Activated naive CD4-positive, alpha-beta T cell treated with anti-CD3 and anti-CD28 coated beads for 36 hours (primary cell): ENCODE measurements at regions not wholly inside any gene's neighbourhood (a gene's known extent, or its start where the extent isn't known, plus 50 kb on each side); places are given as distances from the start of the nearest gene placed in this dataset.

Source experiments
- CTCF ChIA-PET: fragments of 350-600 bp; sonication (Branson Sonifier 250); formaldehyde crosslinking; loops from one replicate; lab custom pipeline; 2021; ENCODE audit warnings: antibody characterized with exemption; lab: Charles Lee
- DNase-seq: peaks from one replicate; pipeline ENCODE4 v3.0.0-alpha.2; 2020
- H3K27ac Mint-ChIP-seq: one replicate; pipeline ENCODE4 v1.8.0; 2021; ENCODE audit warnings: mild to moderate bottlenecking, mixed read lengths
- H3K27me3 Mint-ChIP-seq: one replicate; pipeline ENCODE4 v1.8.0; 2021; ENCODE audit warnings: low read depth, mixed read lengths
- H3K36me3 Mint-ChIP-seq: one replicate; pipeline ENCODE4 v1.8.0; 2021; ENCODE audit warnings: low read depth, mixed read lengths
- H3K4me1 Mint-ChIP-seq: one replicate; pipeline ENCODE4 v1.8.0; 2021; ENCODE audit warnings: low read depth, mixed read lengths
- H3K4me3 Mint-ChIP-seq: one replicate; pipeline ENCODE4 v1.8.0; 2021; ENCODE audit warnings: mild to moderate bottlenecking, moderate library complexity, mixed read lengths
- H3K9me3 Mint-ChIP-seq: one replicate; pipeline ENCODE4 v1.8.0; 2021; ENCODE audit warnings: mixed read lengths
- intact Hi-C: fragments of 100-400 bp; cut with micrococcal nuclease; formaldehyde crosslinking; loops from one replicate; pipeline ENCODE4 v1.15.1; 2023

DNA sequence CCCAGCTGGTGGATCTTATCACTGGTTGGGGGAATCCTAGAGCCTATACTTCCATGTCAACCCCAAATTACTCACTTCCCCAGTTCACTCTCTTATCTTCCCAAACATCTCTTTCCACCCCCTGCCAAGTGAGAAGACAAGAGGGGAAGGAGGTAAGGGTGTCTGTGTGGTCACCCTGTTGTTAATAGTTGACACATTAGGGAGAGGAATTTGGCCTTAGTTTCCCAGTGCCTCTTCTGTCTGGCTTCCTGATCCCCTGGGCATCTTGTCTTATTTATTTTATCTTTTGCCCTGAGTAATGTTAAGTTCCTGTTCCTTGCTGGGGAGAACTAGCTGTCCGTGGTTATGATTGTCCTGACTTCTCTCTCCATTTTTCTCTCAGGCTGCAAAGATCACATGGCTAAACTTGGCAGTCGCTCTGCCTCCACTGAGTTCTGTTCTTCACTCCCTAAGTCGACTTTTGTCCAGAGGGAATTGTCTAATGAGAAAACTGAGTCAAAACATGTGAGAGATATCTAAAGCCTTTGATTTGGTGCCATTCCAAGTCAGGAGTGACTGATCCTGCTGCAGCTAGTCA is 157.1 kb upstream of the SYT6 start:
- H3K9me3 Mint-ChIP-seq, result peaks cover 14% of the 10 kb centered on the region
- H3K4me1 Mint-ChIP-seq, result no peaks in the 10 kb centered on the region
- no peak overlapping the region for H3K27ac Mint-ChIP-seq
- intact Hi-C loops, result no loop called here
- no peaks in the 10 kb centered on the region for H3K36me3 Mint-ChIP-seq
- CTCF ChIA-PET, result no interaction called here
- no peak overlapping the region for H3K4me3 Mint-ChIP-seq
- DNase-seq, result no peak
- H3K27me3 Mint-ChIP-seq, result no peaks in the 10 kb centered on the region

DNA sequence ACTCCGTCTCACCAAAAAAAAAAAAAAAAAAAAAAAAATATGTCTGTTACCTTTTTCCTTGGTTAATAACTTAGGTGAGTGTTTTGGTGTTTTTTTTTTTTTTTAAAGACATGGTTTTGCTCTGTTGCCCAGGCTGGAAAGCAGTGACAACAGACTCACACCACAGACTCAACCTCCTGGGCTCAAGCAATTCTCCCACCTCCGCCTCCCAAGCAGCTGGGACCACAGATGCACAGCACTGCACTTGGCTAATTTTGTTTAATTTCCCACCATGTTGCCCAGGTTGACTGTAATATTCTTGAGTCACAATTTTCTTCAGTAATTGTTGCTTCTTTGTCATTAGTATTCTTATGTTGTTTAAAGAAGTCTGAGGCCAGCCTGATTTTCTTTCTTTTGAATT is 149.2 kb upstream of the SYT6 start:
- Mint-ChIP-seq H3K27ac (no peak overlapping the region), H3K36me3 (no peaks in the 10 kb centered on the region), H3K4me3 (no peak overlapping the region), H3K27me3 (no peaks in the 10 kb centered on the region), H3K4me1 (peaks cover 2% of the 10 kb centered on the region), H3K9me3 (peaks cover 2% of the 10 kb centered on the region)
- intact Hi-C loops, result no loop called here
- CTCF ChIA-PET, result interaction anchor here (1.5 kb wide), 1 partner anchor 44 kb away, joined by 4 read pairs; no protein-coding TSS in a partner anchor
- no peak for DNase-seq

DNA sequence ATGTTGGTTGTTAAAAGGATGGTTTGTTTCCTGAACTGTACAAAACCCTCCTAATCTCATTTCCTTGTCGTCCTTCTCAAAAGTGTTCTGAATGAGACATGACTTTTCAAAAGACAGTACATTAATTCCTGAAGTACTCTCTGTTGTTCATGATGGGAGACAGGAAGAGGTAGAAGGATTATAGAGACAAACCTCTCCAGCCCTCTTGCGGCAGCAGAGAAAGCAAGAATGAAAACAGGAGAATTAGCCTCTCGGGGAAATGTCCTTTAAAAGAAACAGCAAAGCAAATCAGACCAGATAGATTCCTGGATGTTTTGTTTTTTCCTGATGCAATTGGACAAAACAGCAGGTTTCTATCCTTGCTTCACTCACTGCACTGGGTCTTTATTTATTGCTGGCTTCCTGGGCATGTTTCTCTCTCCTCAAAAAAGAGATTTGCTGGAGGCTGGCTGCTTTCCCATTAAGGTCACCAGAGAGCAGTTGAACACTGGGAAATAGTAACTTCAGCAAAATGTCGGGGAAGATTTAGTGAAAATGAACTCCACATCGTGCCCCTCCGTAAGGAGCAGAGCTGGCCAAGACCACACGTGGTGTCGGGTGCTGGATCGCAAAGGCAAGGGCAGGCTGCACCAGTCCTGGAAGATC is 145.8 kb upstream of the SYT6 start:
- H3K4me1 Mint-ChIP-seq, result peaks cover 2% of the 10 kb centered on the region
- H3K9me3 Mint-ChIP-seq, result no peaks in the 10 kb centered on the region
- DNase-seq, result no peak
- intact Hi-C loops, result no loop called here
- no peaks in the 10 kb centered on the region for H3K27me3 Mint-ChIP-seq
- no peak overlapping the region for H3K27ac Mint-ChIP-seq
- CTCF ChIA-PET, result interaction anchor here (1.3 kb wide), 1 partner anchor 35 kb away, joined by 4 read pairs; no protein-coding TSS in a partner anchor
- H3K36me3 Mint-ChIP-seq, result no peaks in the 10 kb centered on the region
- no peak overlapping the region for H3K4me3 Mint-ChIP-seq

DNA sequence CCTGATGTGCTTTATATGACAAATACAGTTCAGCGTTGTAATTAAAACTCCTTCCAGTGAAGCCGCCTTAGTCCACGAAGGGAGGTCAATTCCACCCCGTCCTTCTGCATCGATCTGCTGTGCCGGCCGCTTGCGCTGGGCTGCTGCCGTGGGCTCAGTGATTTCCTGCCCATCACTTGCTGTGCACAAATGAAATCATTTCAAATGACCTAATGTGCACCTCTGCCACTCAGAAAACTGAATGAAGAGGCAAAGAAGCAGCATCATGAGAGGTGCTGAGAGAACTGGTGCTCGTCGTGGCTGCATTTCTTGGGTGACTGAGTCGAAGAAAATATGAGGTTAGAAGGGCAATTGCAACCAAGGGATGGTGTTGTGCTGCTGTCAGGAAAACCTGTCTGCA is 144.3 kb upstream of the SYT6 start:
- no peak overlapping the region for H3K4me3 Mint-ChIP-seq
- H3K9me3 Mint-ChIP-seq, result no peaks in the 10 kb centered on the region
- H3K27me3 Mint-ChIP-seq, result no peaks in the 10 kb centered on the region
- no peak for DNase-seq
- peaks cover 2% of the 10 kb centered on the region for H3K4me1 Mint-ChIP-seq
- no peaks in the 10 kb centered on the region for H3K36me3 Mint-ChIP-seq
- intact Hi-C loops, result no loop called here
- no peak overlapping the region for H3K27ac Mint-ChIP-seq
- CTCF ChIA-PET, result no interaction called here

DNA sequence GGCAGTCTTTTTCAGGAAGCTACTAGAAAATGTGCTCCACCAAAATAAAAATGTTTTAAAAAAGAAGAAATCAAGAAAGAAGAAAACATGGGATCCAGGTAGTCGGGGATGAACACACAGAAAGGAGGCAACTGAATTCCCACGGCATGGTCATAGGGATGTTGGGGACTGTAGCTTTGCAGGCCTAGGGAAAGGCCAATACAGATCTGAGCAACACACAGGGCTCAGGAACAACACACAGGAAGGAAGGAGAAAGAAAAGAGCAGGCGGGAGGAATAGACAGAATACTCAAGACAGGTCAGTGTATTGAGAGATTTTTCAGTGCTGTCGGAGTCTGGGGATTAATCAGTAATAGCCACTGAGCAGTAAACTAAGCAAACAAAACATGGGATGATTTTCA is 142.7 kb upstream of the SYT6 start:
- intact Hi-C loops, result no loop called here
- Mint-ChIP-seq H3K4me1 (peaks cover 2% of the 10 kb centered on the region), H3K9me3 (no peaks in the 10 kb centered on the region), H3K27ac (no peak overlapping the region), H3K27me3 (no peaks in the 10 kb centered on the region), H3K36me3 (no peaks in the 10 kb centered on the region), H3K4me3 (no peak overlapping the region)
- CTCF ChIA-PET, result interaction anchor here (1.5 kb wide), 1 partner anchor 14 kb away, joined by 4 read pairs; no protein-coding TSS in a partner anchor
- no peak for DNase-seq

DNA sequence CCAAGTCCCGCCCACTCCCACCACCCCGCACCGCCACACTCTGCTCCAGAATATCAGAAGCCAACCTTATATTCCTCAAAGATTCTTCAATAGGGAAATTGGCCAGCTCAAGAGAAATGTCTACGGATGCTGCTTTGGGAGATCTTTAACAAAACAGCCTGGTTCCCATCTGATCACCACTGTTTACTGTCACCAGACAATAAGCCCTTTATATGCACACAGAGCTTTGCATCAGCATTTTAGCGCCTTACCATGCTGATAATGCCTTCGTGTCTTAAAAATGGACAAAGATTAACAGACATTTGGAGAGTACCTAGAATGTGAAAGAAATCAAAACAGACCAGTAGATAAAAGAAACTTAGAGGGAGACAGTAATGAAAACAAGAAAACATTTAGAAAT is 141.7 kb upstream of the SYT6 start:
- intact Hi-C loops, result no loop called here
- H3K36me3 Mint-ChIP-seq, result no peaks in the 10 kb centered on the region
- no peaks in the 10 kb centered on the region for H3K4me1 Mint-ChIP-seq
- DNase-seq, result no peak
- H3K4me3 Mint-ChIP-seq, result no peak overlapping the region
- H3K27ac Mint-ChIP-seq, result no peak overlapping the region
- H3K9me3 Mint-ChIP-seq, result no peaks in the 10 kb centered on the region
- H3K27me3 Mint-ChIP-seq, result no peaks in the 10 kb centered on the region
- CTCF ChIA-PET, result interaction anchor here (1.5 kb wide), 1 partner anchor 12 kb away, joined by 4 read pairs; no protein-coding TSS in a partner anchor

DNA sequence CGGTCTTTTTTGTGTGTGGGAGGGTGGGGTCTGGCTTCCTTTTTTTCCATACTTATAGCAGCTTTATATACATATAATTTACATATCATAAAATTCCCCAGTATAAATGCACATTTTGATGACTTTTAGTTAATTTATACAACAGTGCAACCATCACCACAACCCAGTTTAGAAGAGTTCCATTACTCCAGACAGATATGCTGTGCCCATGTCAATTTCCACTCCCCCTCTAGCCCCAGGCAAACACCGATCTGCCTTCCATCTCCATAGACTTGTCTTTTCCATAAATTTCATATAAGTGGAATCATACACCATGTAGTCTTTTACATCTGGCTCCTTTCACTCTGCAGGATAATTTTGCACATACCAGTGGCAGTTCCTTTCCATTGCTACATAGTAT is 139.2 kb upstream of the SYT6 start:
- Mint-ChIP-seq H3K4me3 (no peak overlapping the region), H3K9me3 (no peaks in the 10 kb centered on the region), H3K4me1 (no peaks in the 10 kb centered on the region), H3K36me3 (no peaks in the 10 kb centered on the region), H3K27ac (no peak overlapping the region), H3K27me3 (no peaks in the 10 kb centered on the region)
- CTCF ChIA-PET, result no interaction called here
- DNase-seq, result no peak
- intact Hi-C loops, result no loop called here

DNA sequence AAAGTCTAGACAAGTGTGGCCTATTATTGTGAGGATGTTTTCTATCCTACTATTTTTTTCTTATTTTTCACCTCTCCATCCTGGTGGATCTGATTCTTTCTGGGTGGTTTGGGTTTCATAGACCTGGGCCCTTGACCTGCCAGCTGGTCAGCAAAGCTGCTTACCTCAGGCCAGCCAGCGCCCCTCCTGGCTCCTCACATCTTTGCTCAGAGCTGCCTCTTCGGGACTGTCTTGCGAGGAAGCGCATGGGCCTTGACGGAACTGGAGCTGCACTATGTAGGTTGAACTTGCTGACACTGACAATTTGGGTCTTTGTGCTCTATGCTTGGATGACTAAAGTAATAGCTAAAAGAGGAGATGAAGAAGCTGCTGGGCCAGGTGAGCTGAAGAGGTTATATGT is 138.5 kb upstream of the SYT6 start:
- CTCF ChIA-PET, result interaction anchor here (1.1 kb wide), 1 partner anchor 9 kb away, joined by 4 read pairs; no protein-coding TSS in a partner anchor
- no peaks in the 10 kb centered on the region for H3K9me3 Mint-ChIP-seq
- DNase-seq, result no peak
- intact Hi-C loops, result no loop called here
- H3K4me3 Mint-ChIP-seq, result no peak overlapping the region
- H3K4me1 Mint-ChIP-seq, result no peaks in the 10 kb centered on the region
- no peaks in the 10 kb centered on the region for H3K36me3 Mint-ChIP-seq
- no peak overlapping the region for H3K27ac Mint-ChIP-seq
- H3K27me3 Mint-ChIP-seq, result no peaks in the 10 kb centered on the region

DNA sequence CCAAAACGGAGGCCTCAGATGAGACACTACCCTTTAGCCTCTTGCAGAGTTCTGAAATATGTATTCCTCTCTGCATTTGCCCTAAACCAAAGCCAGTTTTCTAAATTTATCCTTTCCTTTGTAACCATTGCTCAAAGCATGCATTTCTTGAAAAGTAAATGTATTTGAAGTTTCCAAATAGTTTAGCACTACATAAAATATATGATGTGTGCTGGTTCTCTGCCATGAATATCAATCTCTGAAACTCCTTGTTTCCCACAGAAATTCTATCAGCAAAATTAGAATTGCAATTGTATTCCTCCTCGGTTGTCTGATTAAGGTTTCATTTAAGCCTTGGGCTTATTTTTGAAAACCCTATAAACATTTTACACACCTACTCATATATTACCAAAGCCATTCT is 137.1 kb upstream of the SYT6 start:
- intact Hi-C loops, result no loop called here
- no peak for DNase-seq
- H3K36me3 Mint-ChIP-seq, result no peaks in the 10 kb centered on the region
- H3K9me3 Mint-ChIP-seq, result no peaks in the 10 kb centered on the region
- CTCF ChIA-PET, result no interaction called here
- H3K4me1 Mint-ChIP-seq, result no peaks in the 10 kb centered on the region
- no peak overlapping the region for H3K4me3 Mint-ChIP-seq
- H3K27me3 Mint-ChIP-seq, result no peaks in the 10 kb centered on the region
- no peak overlapping the region for H3K27ac Mint-ChIP-seq

DNA sequence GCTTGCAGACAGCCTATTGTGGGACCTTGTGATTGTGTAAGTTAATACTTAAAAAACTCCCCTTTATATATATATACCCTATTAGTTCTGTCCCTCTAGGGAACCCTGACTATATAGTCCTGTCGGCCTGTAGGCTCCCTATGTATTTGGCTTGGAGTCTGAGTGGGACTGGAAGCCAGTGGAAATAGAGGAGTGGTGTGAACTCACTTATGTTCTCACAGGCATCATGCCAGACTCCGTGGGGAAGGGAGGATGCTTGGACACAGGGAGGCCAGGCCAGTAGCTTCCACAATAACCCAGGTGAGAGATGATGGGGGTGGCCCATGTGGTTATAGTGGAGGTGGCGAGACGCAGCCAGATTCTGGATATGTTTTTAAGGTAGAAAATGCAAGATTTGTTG is 136.7 kb upstream of the SYT6 start:
- no peak for DNase-seq
- Mint-ChIP-seq H3K27ac (no peak overlapping the region), H3K36me3 (no peaks in the 10 kb centered on the region), H3K27me3 (no peaks in the 10 kb centered on the region), H3K9me3 (no peaks in the 10 kb centered on the region), H3K4me3 (no peak overlapping the region), H3K4me1 (no peaks in the 10 kb centered on the region)
- CTCF ChIA-PET, result no interaction called here
- intact Hi-C loops, result no loop called here

DNA sequence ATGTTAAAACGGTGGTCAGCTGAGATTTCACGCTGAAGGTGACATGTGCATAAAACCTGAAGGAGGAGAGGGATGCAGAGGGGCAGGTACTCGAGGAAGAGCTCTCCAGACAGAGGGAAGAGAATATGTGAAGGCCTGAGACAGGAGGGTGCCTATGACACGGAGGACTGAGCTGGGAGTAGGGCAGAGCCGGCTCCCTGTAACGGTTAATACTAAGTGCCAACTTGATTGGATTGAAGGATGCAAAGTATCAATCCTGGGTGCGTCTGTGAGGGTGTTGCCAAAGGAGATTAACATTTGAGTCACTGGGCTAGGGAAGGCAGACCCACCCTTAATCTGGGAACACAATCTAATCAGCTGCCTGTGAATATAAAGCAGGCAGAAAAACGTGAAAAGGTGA is 136.2 kb upstream of the SYT6 start:
- H3K27ac Mint-ChIP-seq, result no peak overlapping the region
- no peaks in the 10 kb centered on the region for H3K9me3 Mint-ChIP-seq
- DNase-seq, result no peak
- CTCF ChIA-PET, result no interaction called here
- no peak overlapping the region for H3K4me3 Mint-ChIP-seq
- intact Hi-C loops, result loop anchor here (10.0 kb wide), 2 partner anchors 195 to 445 kb away; no protein-coding TSS in a partner anchor
- no peaks in the 10 kb centered on the region for H3K4me1 Mint-ChIP-seq
- no peaks in the 10 kb centered on the region for H3K27me3 Mint-ChIP-seq
- no peaks in the 10 kb centered on the region for H3K36me3 Mint-ChIP-seq

DNA sequence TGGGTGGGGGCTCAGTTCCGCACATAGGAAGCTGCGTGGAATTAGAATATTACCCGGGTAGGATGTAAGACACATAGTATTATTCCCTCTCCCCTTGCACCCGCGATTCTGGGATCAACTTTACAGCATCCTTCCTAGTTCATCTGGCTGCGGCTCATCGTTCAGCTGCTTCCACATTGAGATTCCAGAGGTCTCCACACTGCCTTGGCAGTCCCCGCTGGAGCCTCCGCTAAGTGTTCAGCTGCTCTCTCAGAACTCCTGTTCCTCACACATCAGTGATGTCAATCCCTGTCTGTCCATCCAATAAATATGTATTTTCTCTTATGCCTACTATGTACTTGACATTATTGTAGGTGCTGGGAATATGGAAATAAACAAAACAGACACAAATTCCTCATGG is 135.6 kb upstream of the SYT6 start:
- DNase-seq, result no peak
- no peaks in the 10 kb centered on the region for H3K9me3 Mint-ChIP-seq
- CTCF ChIA-PET, result no interaction called here
- H3K27me3 Mint-ChIP-seq, result no peaks in the 10 kb centered on the region
- H3K4me1 Mint-ChIP-seq, result no peaks in the 10 kb centered on the region
- no peak overlapping the region for H3K27ac Mint-ChIP-seq
- H3K36me3 Mint-ChIP-seq, result no peaks in the 10 kb centered on the region
- intact Hi-C loops, result loop anchor here (10.0 kb wide), 2 partner anchors 195 to 445 kb away; no protein-coding TSS in a partner anchor
- no peak overlapping the region for H3K4me3 Mint-ChIP-seq

DNA sequence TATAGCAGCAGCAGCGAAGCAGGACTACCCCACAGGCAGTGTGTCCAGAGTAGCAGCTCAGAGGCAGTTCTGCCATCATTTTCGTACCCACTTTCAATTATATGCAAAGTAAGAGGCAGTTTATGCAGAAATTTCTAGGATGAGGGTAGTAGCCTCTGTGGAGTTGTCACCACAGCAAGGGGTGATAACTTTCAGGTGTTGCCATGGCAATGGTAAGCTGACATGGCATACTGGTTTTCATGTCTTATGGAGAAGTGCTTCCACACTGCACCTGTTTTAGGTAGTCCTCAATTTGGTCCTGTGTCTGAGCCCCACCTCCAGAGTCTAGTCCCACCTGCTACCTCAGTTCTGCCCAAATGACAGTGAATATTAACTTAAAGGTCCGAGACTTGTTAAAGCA is 133.3 kb upstream of the SYT6 start:
- DNase-seq, result no peak
- Mint-ChIP-seq H3K27me3 (no peaks in the 10 kb centered on the region), H3K9me3 (no peaks in the 10 kb centered on the region), H3K4me1 (peaks cover 1% of the 10 kb centered on the region), H3K36me3 (no peaks in the 10 kb centered on the region), H3K4me3 (no peak overlapping the region), H3K27ac (no peak overlapping the region)
- CTCF ChIA-PET, result interaction anchor here (0.5 to 1.0 kb wide), 3 partner anchors 194 to 451 kb away, joined by 3 read pairs; no protein-coding TSS in a partner anchor
- intact Hi-C loops, result loop anchor here (10.0 kb wide), 2 partner anchors 192 to 442 kb away; no protein-coding TSS in a partner anchor
